GM13977 (cell line): ENCODE measurements at regions not wholly inside any gene's neighbourhood (a gene's known extent, or its start where the extent isn't known, plus 50 kb on each side); places are given as distances from the start of the nearest gene placed in this dataset.

Experiments used
- DNase-seq: peaks from one replicate; pipeline ENCODE4 v3.0.0; 2012; ENCODE audit warnings: low spot score
- CTCF ChIP-seq: IDR thresholded peaks from 2 replicates; pipeline ENCODE4 v1.5.1; 2012; ENCODE audit warnings: mild to moderate bottlenecking, control low read depth; ENCODE audit not compliant: insufficient read depth; ENCODE audit errors: extremely low read depth, missing control alignments
- in situ Hi-C: fragments of 300-500 bp; cut with MboI; formaldehyde crosslinking; loops from one replicate; pipeline ENCODE4 v1.12.0; 2022; ENCODE audit warnings: low sequenced_read_pairs, low pct_unique_long_range_greater_than_20kb, mixed read lengths, inconsistent platforms; ENCODE audit not compliant: unreplicated experiment

- TF ChIP-seq CTCF: no peak
- no peak for DNase-seq
These were observed 556.5 kb downstream of the MN1 start for GRCh38 chr22:27245056-27245455.

GRCh38 chr22:27246558-27246957, 555.0 kb downstream of the MN1 start:
- in situ Hi-C loops: no loop called here
- no peak for DNase-seq
- no peak for TF ChIP-seq CTCF

More at GRCh38 chr22:27245056-27245455, 556.5 kb downstream of the MN1 start:
- in situ Hi-C loops: no loop called here

GRCh38 chr22:27247701-27248434, 553.7 kb downstream of the MN1 start:
- no peak for TF ChIP-seq CTCF
- in situ Hi-C loops: no loop called here
- DNase-seq: no peak

GRCh38 chr22:27250418-27250817, 551.1 kb downstream of the MN1 start:
- no peak for TF ChIP-seq CTCF
- no peak for DNase-seq
- in situ Hi-C loops: no loop called here

GRCh38 chr22:27250886-27251285, 550.7 kb downstream of the MN1 start:
- in situ Hi-C loops: no loop called here
- TF ChIP-seq CTCF: no peak
- DNase-seq: no peak

- no peak for TF ChIP-seq CTCF
- no peak for DNase-seq
- in situ Hi-C loops: no loop called here
These were observed 550.0 kb downstream of the MN1 start for GRCh38 chr22:27251563-27251962.
